ENCODE measurements at regions not wholly inside any gene's neighbourhood (a gene's known extent, or its start where the extent isn't known, plus 50 kb on each side); places are given as distances from the start of the nearest gene placed in this dataset.

- POLR2A ChIA-PET = no interaction called here
- H3K4me1 ChIP-seq (ENCODE audit: control extremely low read depth in 1 of 4, control insufficient read depth in 4 of 4, insufficient read depth in 4 of 4, low read length in 3 of 4) = peaks cover 0 to 12% (median 3%) of the 10 kb centered on the region in 4 experiments
- 0% methylated on average over 1 of the region's 5 CpGs for WGBS (ENCODE audit: insufficient coverage)
- no peaks in the 10 kb centered on the region for H3K9me3 ChIP-seq (ENCODE audit: control extremely low read depth in 1 of 5, control insufficient read depth in 4 of 5, insufficient read depth in 2 of 5, low read depth in 1 of 5, low read length in 4 of 5)
- CTCF ChIA-PET = no interaction called here
- no peak overlapping the region for H3K27ac ChIP-seq (ENCODE audit: insufficient read depth in 1 of 2, low read depth in 1 of 2, low read length in 2 of 2, poor library complexity in 1 of 2, severe bottlenecking in 2 of 2)
- DNase-seq = no peak
- H3K36me3 ChIP-seq (ENCODE audit: control insufficient read depth in 4 of 4, insufficient read depth in 4 of 4, low read length in 3 of 4) = no peaks in the 10 kb centered on the region
- H3K27me3 ChIP-seq (replicated peaks in 2 of 5; ENCODE audit: control insufficient read depth in 4 of 5, insufficient read depth in 5 of 5, low read length in 4 of 5) = no peaks in the 10 kb centered on the region
- no peak overlapping the region for H3K4me3 ChIP-seq (ENCODE audit: control insufficient read depth in 1 of 7, extremely low read depth in 1 of 7, insufficient read depth in 4 of 7, low read depth in 2 of 7, low read length in 6 of 7)
These were observed 177.7 kb downstream of the BTBD3 start for GRCh38 chr20:12095180-12095920.

GRCh38 chr20:12098421-12098820, 180.7 kb downstream of the BTBD3 start:
- Histone ChIP-seq H3K4me1 (ENCODE audit: control extremely low read depth in 1 of 4, control insufficient read depth in 4 of 4, insufficient read depth in 4 of 4, low read length in 3 of 4) (peaks cover 0 to 6% (median under 1%) of the 10 kb centered on the region in 4 experiments), H3K9me3 (ENCODE audit: control extremely low read depth in 1 of 5, control insufficient read depth in 4 of 5, insufficient read depth in 2 of 5, low read depth in 1 of 5, low read length in 4 of 5) (no peaks in the 10 kb centered on the region), H3K4me3 (ENCODE audit: control insufficient read depth in 1 of 7, extremely low read depth in 1 of 7, insufficient read depth in 4 of 7, low read depth in 2 of 7, low read length in 6 of 7) (no peak overlapping the region), H3K36me3 (ENCODE audit: control insufficient read depth in 4 of 4, insufficient read depth in 4 of 4, low read length in 3 of 4) (no peaks in the 10 kb centered on the region), H3K27ac (ENCODE audit: insufficient read depth in 1 of 2, low read depth in 1 of 2, low read length in 2 of 2, poor library complexity in 1 of 2, severe bottlenecking in 2 of 2) (no peak overlapping the region), H3K27me3 (replicated peaks in 2 of 5; ENCODE audit: control insufficient read depth in 4 of 5, insufficient read depth in 5 of 5, low read length in 4 of 5) (no peaks in the 10 kb centered on the region)
- no CpG with 5 or more reads among the region's 2 CpGs for WGBS (ENCODE audit: insufficient coverage)
- ChIA-PET CTCF (interaction anchor here (1.0 kb wide), 1 partner anchor 13 kb away, joined by 4 read pairs; no protein-coding TSS in a partner anchor), POLR2A (no interaction called here)
- no peak for DNase-seq

- no peak overlapping the region for H3K4me3 ChIP-seq (ENCODE audit: control insufficient read depth in 1 of 7, extremely low read depth in 1 of 7, insufficient read depth in 4 of 7, low read depth in 2 of 7, low read length in 6 of 7)
- POLR2A ChIA-PET = interaction anchor here (0.7 kb wide), 1 partner anchor 16 kb away, joined by 3 read pairs; no protein-coding TSS in a partner anchor
- no peaks in the 10 kb centered on the region for H3K27me3 ChIP-seq (replicated peaks in 2 of 5; ENCODE audit: control insufficient read depth in 4 of 5, insufficient read depth in 5 of 5, low read length in 4 of 5)
- peaks cover 0 to 12% (median 4%) of the 10 kb centered on the region in 4 experiments for H3K4me1 ChIP-seq (ENCODE audit: control extremely low read depth in 1 of 4, control insufficient read depth in 4 of 4, insufficient read depth in 4 of 4, low read length in 3 of 4)
- peaks cover 0 to 9% (median 0%) of the 10 kb centered on the region in 5 experiments for H3K9me3 ChIP-seq (ENCODE audit: control extremely low read depth in 1 of 5, control insufficient read depth in 4 of 5, insufficient read depth in 2 of 5, low read depth in 1 of 5, low read length in 4 of 5)
- CTCF ChIA-PET = no interaction called here
- 80% methylated on average over 1 of the region's 1 CpG for WGBS (ENCODE audit: insufficient coverage)
- no peak overlapping the region for H3K27ac ChIP-seq (ENCODE audit: insufficient read depth in 1 of 2, low read depth in 1 of 2, low read length in 2 of 2, poor library complexity in 1 of 2, severe bottlenecking in 2 of 2)
- no peaks in the 10 kb centered on the region for H3K36me3 ChIP-seq (ENCODE audit: control insufficient read depth in 4 of 4, insufficient read depth in 4 of 4, low read length in 3 of 4)
- DNase-seq = no peak
These were observed 191.2 kb downstream of the BTBD3 start for GRCh38 chr20:12108846-12109245.

GRCh38 chr20:12110274-12110673, 192.6 kb downstream of the BTBD3 start:
- peaks cover 0 to 9% (median 0%) of the 10 kb centered on the region in 5 experiments for H3K9me3 ChIP-seq (ENCODE audit: control extremely low read depth in 1 of 5, control insufficient read depth in 4 of 5, insufficient read depth in 2 of 5, low read depth in 1 of 5, low read length in 4 of 5)
- no peak for DNase-seq
- H3K27ac ChIP-seq (ENCODE audit: insufficient read depth in 1 of 2, low read depth in 1 of 2, low read length in 2 of 2, poor library complexity in 1 of 2, severe bottlenecking in 2 of 2) = no peak overlapping the region
- no peaks in the 10 kb centered on the region for H3K36me3 ChIP-seq (ENCODE audit: control insufficient read depth in 4 of 4, insufficient read depth in 4 of 4, low read length in 3 of 4)
- ChIA-PET POLR2A (no interaction called here), CTCF (no interaction called here)
- WGBS (ENCODE audit: insufficient coverage) = no CpG with 5 or more reads among the region's 3 CpGs
- no peak overlapping the region for H3K4me3 ChIP-seq (ENCODE audit: control insufficient read depth in 1 of 7, extremely low read depth in 1 of 7, insufficient read depth in 4 of 7, low read depth in 2 of 7, low read length in 6 of 7)
- H3K4me1 ChIP-seq (ENCODE audit: control extremely low read depth in 1 of 4, control insufficient read depth in 4 of 4, insufficient read depth in 4 of 4, low read length in 3 of 4) = peaks cover 0 to 18% (median 6%) of the 10 kb centered on the region in 4 experiments
- no peaks in the 10 kb centered on the region for H3K27me3 ChIP-seq (replicated peaks in 2 of 5; ENCODE audit: control insufficient read depth in 4 of 5, insufficient read depth in 5 of 5, low read length in 4 of 5)

GRCh38 chr20:12110711-12111110, 193.0 kb downstream of the BTBD3 start:
- WGBS (ENCODE audit: insufficient coverage) = no CpG with 5 or more reads among the region's 2 CpGs
- no peaks in the 10 kb centered on the region for H3K36me3 ChIP-seq (ENCODE audit: control insufficient read depth in 4 of 4, insufficient read depth in 4 of 4, low read length in 3 of 4)
- H3K27ac ChIP-seq (ENCODE audit: insufficient read depth in 1 of 2, low read depth in 1 of 2, low read length in 2 of 2, poor library complexity in 1 of 2, severe bottlenecking in 2 of 2) = no peak overlapping the region
- peaks cover 0 to 18% (median 6%) of the 10 kb centered on the region in 4 experiments for H3K4me1 ChIP-seq (ENCODE audit: control extremely low read depth in 1 of 4, control insufficient read depth in 4 of 4, insufficient read depth in 4 of 4, low read length in 3 of 4)
- peaks cover 0 to 9% (median 0%) of the 10 kb centered on the region in 5 experiments for H3K9me3 ChIP-seq (ENCODE audit: control extremely low read depth in 1 of 5, control insufficient read depth in 4 of 5, insufficient read depth in 2 of 5, low read depth in 1 of 5, low read length in 4 of 5)
- H3K27me3 ChIP-seq (replicated peaks in 2 of 5; ENCODE audit: control insufficient read depth in 4 of 5, insufficient read depth in 5 of 5, low read length in 4 of 5) = no peaks in the 10 kb centered on the region
- ChIA-PET CTCF (no interaction called here), POLR2A (no interaction called here)
- DNase-seq = peak in 1 of 3 donors; percentile 21
- H3K4me3 ChIP-seq (ENCODE audit: control insufficient read depth in 1 of 7, extremely low read depth in 1 of 7, insufficient read depth in 4 of 7, low read depth in 2 of 7, low read length in 6 of 7) = no peak overlapping the region

- Histone ChIP-seq H3K9me3 (ENCODE audit: control extremely low read depth in 1 of 5, control insufficient read depth in 4 of 5, insufficient read depth in 2 of 5, low read depth in 1 of 5, low read length in 4 of 5) (peaks cover 0 to 9% (median 0%) of the 10 kb centered on the region in 5 experiments), H3K36me3 (ENCODE audit: control insufficient read depth in 4 of 4, insufficient read depth in 4 of 4, low read length in 3 of 4) (no peaks in the 10 kb centered on the region), H3K4me1 (ENCODE audit: control extremely low read depth in 1 of 4, control insufficient read depth in 4 of 4, insufficient read depth in 4 of 4, low read length in 3 of 4) (peaks cover 0 to 18% (median 6%) of the 10 kb centered on the region in 4 experiments), H3K27ac (ENCODE audit: insufficient read depth in 1 of 2, low read depth in 1 of 2, low read length in 2 of 2, poor library complexity in 1 of 2, severe bottlenecking in 2 of 2) (no peak overlapping the region), H3K4me3 (ENCODE audit: control insufficient read depth in 1 of 7, extremely low read depth in 1 of 7, insufficient read depth in 4 of 7, low read depth in 2 of 7, low read length in 6 of 7) (no peak overlapping the region), H3K27me3 (replicated peaks in 2 of 5; ENCODE audit: control insufficient read depth in 4 of 5, insufficient read depth in 5 of 5, low read length in 4 of 5) (no peaks in the 10 kb centered on the region)
- ChIA-PET CTCF (interaction anchor here (0.8 kb wide), 1 partner anchor 32 kb away, joined by 3 read pairs; no protein-coding TSS in a partner anchor), POLR2A (interaction anchor here (0.6 kb wide), 1 partner anchor 10 kb away, joined by 5 read pairs; no protein-coding TSS in a partner anchor)
- no CpG with 5 or more reads among the region's 3 CpGs for WGBS (ENCODE audit: insufficient coverage)
- DNase-seq = peak in 1 of 3 donors; percentile 8
These were observed 193.9 kb downstream of the BTBD3 start for GRCh38 chr20:12111431-12112088.

GRCh38 chr20:12112089-12112474, 194.4 kb downstream of the BTBD3 start:
- WGBS (ENCODE audit: insufficient coverage) = 87% methylated on average over 3 of the region's 4 CpGs
- H3K9me3 ChIP-seq (ENCODE audit: control extremely low read depth in 1 of 5, control insufficient read depth in 4 of 5, insufficient read depth in 2 of 5, low read depth in 1 of 5, low read length in 4 of 5) = peaks cover 0 to 7% (median 0%) of the 10 kb centered on the region in 5 experiments
- CTCF ChIA-PET = interaction anchor here (0.8 kb wide), 1 partner anchor 32 kb away, joined by 3 read pairs; no protein-coding TSS in a partner anchor
- no peak for DNase-seq
- H3K36me3 ChIP-seq (ENCODE audit: control insufficient read depth in 4 of 4, insufficient read depth in 4 of 4, low read length in 3 of 4) = no peaks in the 10 kb centered on the region
- no peak overlapping the region for H3K4me3 ChIP-seq (ENCODE audit: control insufficient read depth in 1 of 7, extremely low read depth in 1 of 7, insufficient read depth in 4 of 7, low read depth in 2 of 7, low read length in 6 of 7)
- POLR2A ChIA-PET = no interaction called here
- H3K4me1 ChIP-seq (ENCODE audit: control extremely low read depth in 1 of 4, control insufficient read depth in 4 of 4, insufficient read depth in 4 of 4, low read length in 3 of 4) = peaks cover 0 to 18% (median 6%) of the 10 kb centered on the region in 4 experiments
- H3K27me3 ChIP-seq (replicated peaks in 2 of 5; ENCODE audit: control insufficient read depth in 4 of 5, insufficient read depth in 5 of 5, low read length in 4 of 5) = no peaks in the 10 kb centered on the region
- no peak overlapping the region for H3K27ac ChIP-seq (ENCODE audit: insufficient read depth in 1 of 2, low read depth in 1 of 2, low read length in 2 of 2, poor library complexity in 1 of 2, severe bottlenecking in 2 of 2)
